Activated naive CD4-positive, alpha-beta T cell treated with anti-CD3 and anti-CD28 coated beads, Interleukin-2, amount 50 U/mL, for 24 hours (primary cell): ENCODE measurements at regions not wholly inside any gene's neighbourhood (a gene's known extent, or its start where the extent isn't known, plus 50 kb on each side); places are given as distances from the start of the nearest gene placed in this dataset.
"Not testable (repeated sequence)": the region's sequence is repeated elsewhere in the genome, so short reads cannot be mapped to it uniquely, and the experiment has no call there.

Source experiments
- H3K27ac Mint-ChIP-seq: one replicate; pipeline ENCODE4 v1.8.0; 2021; ENCODE audit warnings: mild to moderate bottlenecking, mixed read lengths
- H3K27me3 Mint-ChIP-seq: one replicate; pipeline ENCODE4 v1.8.0; 2021; ENCODE audit warnings: mixed read lengths
- H3K36me3 Mint-ChIP-seq: one replicate; pipeline ENCODE4 v1.8.0; 2021; ENCODE audit warnings: mixed read lengths
- H3K4me1 Mint-ChIP-seq: one replicate; pipeline ENCODE4 v1.8.0; 2021; ENCODE audit warnings: mixed read lengths
- H3K4me3 Mint-ChIP-seq: one replicate; pipeline ENCODE4 v1.8.0; 2021; ENCODE audit warnings: mild to moderate bottlenecking, mixed read lengths
- H3K9me3 Mint-ChIP-seq: one replicate; pipeline ENCODE4 v1.8.0; 2021; ENCODE audit warnings: mixed read lengths

DNA sequence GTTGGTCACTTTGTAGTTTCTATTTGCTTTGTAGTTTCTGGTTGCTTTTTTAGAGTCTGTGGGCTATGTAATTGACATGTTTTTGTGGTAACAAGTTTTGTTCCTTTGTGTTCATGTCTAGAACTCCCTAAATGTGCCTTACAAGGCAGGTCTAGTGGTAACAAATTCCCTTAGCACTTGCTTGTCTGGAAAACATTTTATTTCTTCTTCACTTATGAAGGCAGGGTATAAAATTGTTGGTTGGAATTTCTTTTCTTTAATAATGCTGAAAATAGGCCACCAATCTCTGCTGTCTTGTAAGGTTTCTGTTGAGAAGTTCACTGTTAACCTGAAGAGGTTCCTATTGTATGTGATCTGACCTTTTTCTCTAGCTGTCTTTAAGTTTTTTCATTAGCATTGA is 383.6 kb downstream of the EPHA7 start:
- Mint-ChIP-seq H3K9me3 (peaks cover 18% of the 10 kb centered on the region), H3K27me3 (no peaks in the 10 kb centered on the region), H3K36me3 (no peaks in the 10 kb centered on the region), H3K4me1 (no peaks in the 10 kb centered on the region), H3K27ac (no peak overlapping the region), H3K4me3 (no peak overlapping the region)

DNA sequence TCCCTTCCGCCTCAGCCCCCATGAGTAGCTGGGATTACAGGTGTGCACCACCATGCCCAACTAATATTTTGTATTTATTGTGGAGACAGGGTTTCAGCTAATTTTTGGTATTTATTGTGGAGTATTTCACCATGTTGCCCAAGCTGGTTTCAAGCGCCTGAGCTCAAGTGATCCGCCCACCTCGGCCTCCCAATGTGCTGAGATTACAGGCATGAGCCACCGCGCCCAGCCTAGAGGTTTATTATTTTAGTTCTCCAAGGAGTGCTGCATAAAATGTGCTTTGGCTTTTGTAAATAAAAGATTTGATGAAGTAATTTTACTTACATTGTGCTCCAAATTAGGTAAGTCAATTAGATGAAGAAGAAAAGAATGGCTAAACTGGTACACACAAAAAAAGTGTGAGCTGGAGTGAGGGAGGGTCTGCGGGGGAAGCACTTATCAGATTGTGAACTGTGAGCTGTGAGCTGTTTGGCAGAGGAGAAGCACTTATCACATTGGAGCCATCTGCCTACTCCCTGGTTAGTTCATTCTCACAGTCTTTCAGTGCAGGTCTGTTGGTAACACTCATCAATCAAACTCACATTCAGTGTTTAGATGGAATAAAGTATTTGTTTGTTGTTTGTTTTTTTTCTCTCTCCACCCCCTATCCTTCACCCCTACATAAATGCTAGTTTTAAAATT is 398.0 kb downstream of the EPHA7 start:
- Mint-ChIP-seq H3K4me3 (no peak overlapping the region), H3K27me3 (no peaks in the 10 kb centered on the region), H3K9me3 (peaks cover 7% of the 10 kb centered on the region), H3K36me3 (no peaks in the 10 kb centered on the region), H3K4me1 (no peaks in the 10 kb centered on the region), H3K27ac (no peak overlapping the region)

DNA sequence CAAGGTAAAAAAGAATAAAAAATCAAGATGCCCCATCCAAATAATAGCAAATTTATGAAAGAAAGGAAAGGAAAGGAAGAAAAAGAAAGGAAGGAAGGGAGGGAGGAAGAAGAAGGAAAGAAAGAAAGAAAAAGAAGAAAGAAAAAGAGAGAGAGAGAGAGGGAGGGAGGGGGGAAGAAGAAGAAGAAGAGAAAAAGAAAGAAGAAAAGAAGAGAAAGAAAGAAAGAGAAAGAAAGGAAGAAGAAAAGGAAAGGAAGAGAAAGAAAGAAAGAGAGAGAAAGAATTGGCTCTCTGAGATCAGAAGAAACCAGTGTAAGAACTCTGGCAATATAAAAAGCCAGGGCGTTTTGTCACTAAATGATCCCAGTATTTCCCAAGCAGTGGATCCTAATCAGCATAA is 401.7 kb downstream of the EPHA7 start:
- Mint-ChIP-seq H3K36me3 (no peaks in the 10 kb centered on the region), H3K4me3 (no peak overlapping the region)

DNA sequence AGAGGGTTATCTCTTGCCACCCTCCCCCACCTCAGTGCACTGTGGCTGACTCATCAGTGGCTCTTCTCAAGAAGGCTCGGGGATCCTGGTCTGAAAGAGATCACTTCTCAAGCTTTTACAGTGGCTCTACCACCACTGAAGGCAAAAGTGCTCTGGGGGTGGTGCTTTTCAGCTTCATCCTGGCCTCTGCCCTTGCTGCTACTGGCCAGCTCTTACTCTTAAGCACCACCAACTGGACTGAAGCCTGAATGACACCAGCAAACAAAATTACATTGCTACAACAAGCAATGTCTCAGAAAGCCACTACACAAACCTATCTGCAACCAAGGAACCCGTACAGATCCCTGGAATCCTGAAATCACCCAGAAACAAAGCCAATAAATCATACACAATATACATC is 402.1 kb downstream of the EPHA7 start:
- peaks cover 7% of the 10 kb centered on the region for H3K9me3 Mint-ChIP-seq
- no peaks in the 10 kb centered on the region for H3K36me3 Mint-ChIP-seq
- no peak overlapping the region for H3K4me3 Mint-ChIP-seq
- no peak overlapping the region for H3K27ac Mint-ChIP-seq
- no peaks in the 10 kb centered on the region for H3K4me1 Mint-ChIP-seq
- H3K27me3 Mint-ChIP-seq, result no peaks in the 10 kb centered on the region

More for the DNA sequence above, 401.7 kb downstream of the EPHA7 start:
- H3K27me3 Mint-ChIP-seq, result no peaks in the 10 kb centered on the region
- H3K4me1 Mint-ChIP-seq, result no peaks in the 10 kb centered on the region
- no peak overlapping the region for H3K27ac Mint-ChIP-seq
- peaks cover 7% of the 10 kb centered on the region for H3K9me3 Mint-ChIP-seq

DNA sequence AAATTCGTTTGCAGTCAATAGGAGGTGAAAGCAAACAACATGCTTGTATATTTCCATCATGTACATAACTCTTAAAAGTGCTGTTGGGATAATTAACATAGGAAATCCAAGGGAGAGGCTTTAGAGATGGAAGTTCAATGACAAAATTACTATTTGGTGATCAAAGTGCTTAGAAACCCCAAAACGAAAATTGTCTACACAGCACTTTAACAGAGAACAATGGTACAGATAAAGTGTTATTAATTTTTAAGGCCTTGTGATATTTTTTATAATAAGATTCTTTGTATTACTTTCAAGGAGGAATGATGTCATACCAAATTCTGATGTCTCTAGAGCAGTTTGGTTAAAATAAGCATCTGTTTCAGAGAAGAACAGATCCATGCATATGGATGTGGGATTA is 406.3 kb downstream of the EPHA7 start:
- Mint-ChIP-seq H3K9me3 (peaks cover 7% of the 10 kb centered on the region), H3K27me3 (no peaks in the 10 kb centered on the region), H3K4me3 (no peak overlapping the region), H3K4me1 (no peaks in the 10 kb centered on the region), H3K27ac (no peak overlapping the region), H3K36me3 (no peaks in the 10 kb centered on the region)

DNA sequence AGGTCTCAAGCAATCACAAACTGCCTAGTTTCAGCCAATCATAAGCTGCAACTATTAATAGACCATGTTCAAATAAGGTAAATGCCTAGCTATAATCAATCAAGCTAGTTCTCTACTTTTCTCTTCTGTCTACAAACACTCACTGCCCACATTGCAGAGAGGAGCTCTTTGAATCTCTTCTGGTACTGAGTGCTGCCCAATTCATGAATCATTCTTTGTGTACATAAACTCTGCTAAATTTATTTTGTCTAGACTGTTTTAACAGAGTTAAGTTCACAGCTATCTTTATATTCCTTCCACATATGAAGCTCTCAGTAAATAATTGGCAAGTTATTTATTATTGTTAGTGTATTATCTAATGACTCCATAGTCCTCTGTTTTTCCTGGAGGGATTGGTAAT is 411.0 kb downstream of the EPHA7 start:
- Mint-ChIP-seq H3K27me3 (no peaks in the 10 kb centered on the region), H3K4me3 (no peak overlapping the region)

DNA sequence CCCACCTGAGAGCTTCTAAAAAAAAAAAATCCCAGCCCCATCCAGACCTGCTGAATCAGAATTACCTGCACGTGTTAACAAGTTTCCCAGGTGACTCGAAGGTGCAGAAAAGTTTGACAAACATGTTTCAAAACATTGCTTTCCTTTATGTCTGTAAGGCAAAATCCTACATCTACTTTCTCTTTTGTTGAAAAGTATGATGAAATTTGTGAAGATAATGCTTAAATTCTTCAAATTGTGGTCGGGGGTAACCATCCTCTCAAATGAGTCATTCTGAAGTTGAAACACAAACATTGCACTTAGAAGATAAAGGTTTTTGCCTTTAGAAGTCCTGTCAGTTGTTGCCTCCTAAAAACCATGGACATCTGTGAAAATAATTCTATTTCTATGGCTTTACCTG is 429.7 kb downstream of the EPHA7 start:
- Mint-ChIP-seq H3K4me1 (no peaks in the 10 kb centered on the region), H3K36me3 (no peaks in the 10 kb centered on the region), H3K27ac (no peak overlapping the region), H3K27me3 (no peaks in the 10 kb centered on the region), H3K4me3 (no peak overlapping the region), H3K9me3 (no peaks in the 10 kb centered on the region)

More for the DNA sequence above, 411.0 kb downstream of the EPHA7 start:
- Mint-ChIP-seq H3K4me1 (no peaks in the 10 kb centered on the region), H3K27ac (no peak overlapping the region), H3K36me3 (no peaks in the 10 kb centered on the region), H3K9me3 (peaks cover 14% of the 10 kb centered on the region)

DNA sequence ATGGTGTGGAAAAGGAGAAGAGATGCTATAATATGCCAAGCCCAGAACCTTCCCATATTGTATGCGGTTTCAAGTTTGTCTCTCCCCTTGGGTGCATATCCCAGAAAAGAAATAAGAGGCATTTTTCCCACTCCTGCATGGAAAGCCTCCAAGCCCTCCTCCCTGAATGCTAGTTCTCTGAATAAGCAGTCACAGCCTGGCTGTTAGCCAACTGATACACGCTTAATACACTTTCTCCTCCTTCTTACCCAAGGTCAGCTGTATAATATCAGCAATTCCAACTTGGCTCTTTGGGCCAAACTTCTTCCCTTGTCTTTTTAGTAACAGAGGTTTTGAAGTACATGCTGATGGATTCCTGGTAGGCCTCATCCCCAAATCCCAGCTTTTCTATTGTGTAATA is 440.1 kb downstream of the EPHA7 start:
- no peaks in the 10 kb centered on the region for H3K9me3 Mint-ChIP-seq
- H3K4me3 Mint-ChIP-seq, result no peak overlapping the region
- no peak overlapping the region for H3K27ac Mint-ChIP-seq

DNA sequence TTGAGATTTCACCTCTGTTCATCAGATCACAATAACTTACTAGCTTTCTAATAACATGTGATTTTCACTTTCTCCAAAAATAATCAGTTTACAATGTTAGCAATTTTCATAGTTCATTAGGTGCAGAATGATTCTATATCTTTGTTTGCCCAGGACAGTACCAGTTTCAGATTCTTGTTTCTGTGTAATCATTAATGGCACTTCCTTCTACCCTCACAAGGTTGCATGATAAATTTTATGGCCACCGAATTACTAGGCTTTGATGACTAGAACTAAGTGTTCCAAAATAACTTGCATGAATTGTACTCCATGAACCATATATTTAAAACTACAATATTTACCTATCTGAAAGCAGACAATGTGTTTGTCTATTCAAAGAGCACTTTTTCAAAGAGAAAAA is 442.3 kb downstream of the EPHA7 start:
- H3K4me3 Mint-ChIP-seq, result no peak overlapping the region
- no peaks in the 10 kb centered on the region for H3K36me3 Mint-ChIP-seq
- no peaks in the 10 kb centered on the region for H3K4me1 Mint-ChIP-seq
- no peaks in the 10 kb centered on the region for H3K9me3 Mint-ChIP-seq
- H3K27me3 Mint-ChIP-seq, result no peaks in the 10 kb centered on the region
- no peak overlapping the region for H3K27ac Mint-ChIP-seq

More for the DNA sequence above, 440.1 kb downstream of the EPHA7 start:
- no peaks in the 10 kb centered on the region for H3K4me1 Mint-ChIP-seq
- no peaks in the 10 kb centered on the region for H3K36me3 Mint-ChIP-seq
- H3K27me3 Mint-ChIP-seq, result no peaks in the 10 kb centered on the region

DNA sequence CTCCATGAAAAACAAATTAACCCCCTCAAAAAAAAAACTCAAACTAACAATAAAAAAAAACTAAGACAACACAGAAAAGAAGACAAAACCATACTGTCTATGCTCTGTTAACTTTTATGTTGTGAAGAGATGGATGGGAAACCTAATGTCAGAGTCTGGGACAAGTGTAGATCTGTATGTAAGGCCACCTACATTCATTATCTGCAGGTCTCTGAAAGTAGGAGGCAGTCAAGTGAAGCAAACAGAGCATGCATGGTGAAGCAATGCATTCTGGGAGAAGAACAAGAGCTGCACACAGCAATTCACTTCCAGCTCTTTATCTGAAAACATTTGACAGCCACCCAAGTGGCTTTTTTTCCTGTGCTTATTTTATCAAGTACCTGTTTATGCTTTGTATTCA is 452.0 kb downstream of the EPHA7 start:
- peaks cover 5% of the 10 kb centered on the region for H3K9me3 Mint-ChIP-seq
- H3K4me3 Mint-ChIP-seq, result no peak overlapping the region
- no peaks in the 10 kb centered on the region for H3K36me3 Mint-ChIP-seq
- H3K27ac Mint-ChIP-seq, result peak overlapping the region; percentile 24
- H3K27me3 Mint-ChIP-seq, result no peaks in the 10 kb centered on the region
- H3K4me1 Mint-ChIP-seq, result no peaks in the 10 kb centered on the region

DNA sequence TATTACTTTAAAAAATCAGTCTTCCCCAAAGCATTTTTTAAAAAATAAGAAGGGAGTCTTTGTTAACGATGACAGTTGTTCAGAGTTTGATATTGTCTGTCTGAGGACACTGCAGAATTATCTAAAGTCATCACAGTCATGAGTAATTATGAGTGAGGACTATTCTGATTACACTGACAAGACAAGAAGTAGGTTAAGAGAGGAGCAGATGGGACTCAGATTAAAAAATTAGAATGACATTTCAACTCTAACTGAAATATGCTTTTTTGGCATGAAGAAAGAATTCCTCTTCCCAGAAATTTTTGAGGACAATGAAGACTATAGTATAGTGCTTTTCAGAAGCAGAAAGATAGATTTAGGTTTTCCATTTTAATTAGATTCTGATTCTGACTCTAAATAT is 456.5 kb downstream of the EPHA7 start:
- no peak overlapping the region for H3K27ac Mint-ChIP-seq
- H3K9me3 Mint-ChIP-seq, result peaks cover 10% of the 10 kb centered on the region
- H3K27me3 Mint-ChIP-seq, result no peaks in the 10 kb centered on the region
- H3K4me3 Mint-ChIP-seq, result no peak overlapping the region
- no peaks in the 10 kb centered on the region for H3K4me1 Mint-ChIP-seq
- H3K36me3 Mint-ChIP-seq, result no peaks in the 10 kb centered on the region

DNA sequence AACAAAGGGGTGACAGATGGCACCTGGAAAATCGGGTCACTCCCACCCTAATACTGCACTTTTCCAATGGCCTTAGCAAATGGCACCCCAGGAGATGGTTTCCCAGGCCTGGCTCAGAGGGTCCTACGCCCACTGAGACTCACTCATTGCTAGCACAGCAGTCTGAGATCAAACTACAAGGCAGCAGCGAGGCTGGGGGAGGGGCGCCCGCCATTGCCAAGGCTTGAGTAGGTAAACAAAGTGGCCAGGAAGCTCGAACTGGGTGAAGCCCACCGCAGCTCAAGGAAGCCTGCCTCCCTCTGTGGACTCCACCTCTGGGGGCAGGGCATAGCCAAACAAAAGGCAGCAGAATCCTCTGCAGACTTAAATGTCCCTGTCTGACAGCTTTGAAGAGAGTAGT is 467.2 kb downstream of the EPHA7 start:
- H3K36me3 Mint-ChIP-seq, H3K27me3 Mint-ChIP-seq, H3K27ac Mint-ChIP-seq: not testable (repeated sequence)

DNA sequence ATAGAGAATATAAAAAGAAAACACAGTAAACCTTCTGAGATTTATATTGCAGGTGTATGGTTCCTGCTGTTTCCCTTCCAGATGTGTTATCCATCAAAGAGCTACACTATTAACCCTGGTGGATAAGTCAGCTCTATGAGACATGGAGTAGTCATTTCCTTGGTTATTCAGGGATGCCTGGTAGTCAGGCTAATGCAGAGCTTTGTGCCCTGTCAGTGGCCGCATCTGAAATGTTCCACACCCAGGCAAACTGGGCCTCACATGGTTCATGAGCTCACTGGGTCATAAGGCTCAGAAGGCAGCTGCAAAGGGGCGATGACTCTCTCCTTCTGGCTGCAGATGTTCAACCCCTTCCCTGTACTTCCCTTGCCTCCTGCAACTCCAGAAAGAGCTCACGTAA is 473.6 kb downstream of the EPHA7 start:
- H3K27ac Mint-ChIP-seq, result no peak overlapping the region
- no peaks in the 10 kb centered on the region for H3K4me1 Mint-ChIP-seq
- no peaks in the 10 kb centered on the region for H3K36me3 Mint-ChIP-seq
- no peak overlapping the region for H3K4me3 Mint-ChIP-seq
- H3K9me3 Mint-ChIP-seq, result peaks cover 11% of the 10 kb centered on the region
- H3K27me3 Mint-ChIP-seq, result no peaks in the 10 kb centered on the region

More for the DNA sequence above, 467.2 kb downstream of the EPHA7 start:
- H3K9me3 Mint-ChIP-seq, result peaks cover 19% of the 10 kb centered on the region
- not testable (repeated sequence) for H3K4me3 Mint-ChIP-seq, H3K4me1 Mint-ChIP-seq

DNA sequence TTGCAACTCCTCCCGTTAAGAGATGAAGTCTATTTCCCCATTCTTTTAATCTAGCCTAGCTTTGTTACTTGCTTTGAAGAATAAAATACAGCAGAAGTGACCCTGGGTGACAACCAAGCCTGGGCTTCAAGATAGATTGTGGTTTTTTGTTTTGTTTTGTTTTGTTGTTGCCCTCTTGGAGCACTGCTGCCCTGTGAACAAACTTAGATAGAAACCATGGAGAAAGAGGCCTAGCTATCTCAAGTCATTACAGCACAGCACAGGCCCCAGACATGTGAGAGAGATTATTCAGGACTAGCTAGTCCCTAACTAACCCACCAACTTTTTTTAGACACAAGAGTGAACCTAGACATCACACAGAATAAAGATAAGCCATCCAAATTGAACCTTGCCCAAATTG is 475.2 kb downstream of the EPHA7 start:
- H3K4me3 Mint-ChIP-seq, result no peak overlapping the region
- H3K27me3 Mint-ChIP-seq, result no peaks in the 10 kb centered on the region
- H3K27ac Mint-ChIP-seq, result no peak overlapping the region
- no peaks in the 10 kb centered on the region for H3K36me3 Mint-ChIP-seq
- H3K9me3 Mint-ChIP-seq, result no peaks in the 10 kb centered on the region
- H3K4me1 Mint-ChIP-seq, result no peaks in the 10 kb centered on the region

DNA sequence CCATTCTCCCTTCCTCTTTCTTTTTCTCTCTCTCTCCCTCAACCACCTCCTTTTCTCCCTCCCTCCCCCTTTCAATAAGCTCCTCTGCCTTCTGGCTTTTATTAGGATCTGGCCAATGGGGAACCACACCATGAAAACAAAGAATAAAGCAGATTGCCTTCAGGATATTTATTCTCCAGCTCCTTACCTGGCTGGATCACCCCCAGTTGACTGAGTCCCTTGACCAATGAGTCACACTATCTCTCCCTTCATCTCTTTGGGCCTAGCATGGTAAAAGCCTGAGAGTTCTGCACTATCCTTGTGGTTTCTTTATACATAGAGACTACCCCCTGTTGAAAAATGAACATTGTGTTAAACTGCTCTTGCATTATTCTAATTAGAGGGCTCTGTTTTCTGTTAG is 476.8 kb downstream of the EPHA7 start:
- Mint-ChIP-seq H3K4me3 (no peak overlapping the region), H3K36me3 (no peaks in the 10 kb centered on the region), H3K9me3 (no peaks in the 10 kb centered on the region), H3K4me1 (no peaks in the 10 kb centered on the region), H3K27me3 (no peaks in the 10 kb centered on the region), H3K27ac (no peak overlapping the region)

DNA sequence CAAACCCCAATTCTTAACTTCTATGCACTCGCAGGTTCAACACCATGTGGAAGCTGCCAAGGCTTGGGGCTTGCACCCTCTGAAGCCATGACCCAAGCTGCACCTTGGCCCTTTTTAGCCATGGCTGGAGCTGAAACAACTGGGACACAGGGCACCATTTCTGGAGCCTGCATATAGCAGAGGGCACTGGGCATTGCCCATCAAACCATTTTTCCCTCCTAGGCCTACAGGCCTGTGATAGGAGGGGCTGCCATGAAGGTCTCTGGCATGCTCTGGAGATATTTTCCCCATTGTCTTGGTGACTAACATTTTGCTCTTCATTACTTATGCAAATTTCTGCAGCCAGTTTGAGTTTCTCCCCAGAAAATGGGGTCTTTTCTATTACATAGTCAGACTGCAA is 484.7 kb downstream of the EPHA7 start:
- Mint-ChIP-seq H3K4me1 (no peaks in the 10 kb centered on the region), H3K4me3 (no peak overlapping the region)

DNA sequence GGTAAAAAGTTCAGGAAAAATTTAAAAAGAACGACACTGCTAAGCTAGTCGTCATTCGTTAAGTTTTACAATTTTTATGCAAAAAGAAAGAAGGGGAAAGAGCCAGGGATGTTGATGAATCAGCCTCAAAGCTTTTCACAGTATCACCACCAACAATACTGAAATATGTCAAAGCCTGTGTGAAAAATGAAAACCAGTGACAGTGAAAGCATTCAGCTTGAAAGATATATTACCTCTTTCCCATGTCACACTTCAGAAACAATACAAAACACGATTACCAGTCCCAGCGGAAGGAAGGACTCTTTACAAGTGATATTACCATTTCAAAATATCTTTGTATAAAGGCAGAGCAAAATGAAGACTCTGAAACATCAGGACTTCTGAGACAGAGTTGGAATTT is 489.2 kb downstream of the EPHA7 start:
- Mint-ChIP-seq H3K27ac (no peak overlapping the region), H3K36me3 (no peaks in the 10 kb centered on the region), H3K27me3 (no peaks in the 10 kb centered on the region), H3K9me3 (no peaks in the 10 kb centered on the region), H3K4me3 (no peak overlapping the region), H3K4me1 (no peaks in the 10 kb centered on the region)

More for the DNA sequence above, 484.7 kb downstream of the EPHA7 start:
- Mint-ChIP-seq H3K27ac (no peak overlapping the region), H3K36me3 (no peaks in the 10 kb centered on the region), H3K9me3 (peaks cover 7% of the 10 kb centered on the region), H3K27me3 (no peaks in the 10 kb centered on the region)
